ENCODE measurements at regions not wholly inside any gene's neighbourhood (a gene's known extent, or its start where the extent isn't known, plus 50 kb on each side); places are given as distances from the start of the nearest gene placed in this dataset.

GRCh38 chr15:98025237-98025636 lies 64.7 kb downstream of the ARRDC4 start:
- TF ChIP-seq CTCF (IDR thresholded peaks at IDR 0.05) (no peak), POLR2AphosphoS5 (IDR thresholded peaks at IDR 0.05) (no peak), POLR2A (IDR thresholded peaks at IDR 0.05) (no peak), EP300 (IDR thresholded peaks at IDR 0.05) (no peak)

Data from suprapubic skin (tissue), 4 donors.